Neural progenitor cell (in vitro differentiated cells): ENCODE measurements at regions not wholly inside any gene's neighbourhood (a gene's known extent, or its start where the extent isn't known, plus 50 kb on each side); places are given as distances from the start of the nearest gene placed in this dataset.

Experiments
- EZH2 ChIP-seq: fragments of 200-600 bp; sonication (generic); IDR thresholded peaks from 2 replicates; pipeline ENCODE4 v1.6.1; 2017; ENCODE audit warnings: antibody characterized with exemption, mild to moderate bottlenecking, moderate library complexity
- EZH2phosphoT487 ChIP-seq: fragments of 200-600 bp; sonication (generic); IDR thresholded peaks from 2 replicates; pipeline ENCODE4 v1.6.1; 2017; ENCODE audit warnings: antibody characterized with exemption
- TF ChIP-seq, protein P1 (sequence below): fragments of 200-600 bp; sonication (generic); IDR thresholded peaks from 2 replicates; pipeline ENCODE4 v1.5.1; 2017; ENCODE audit warnings: antibody characterized with exemption, mild to moderate bottlenecking

DNA sequence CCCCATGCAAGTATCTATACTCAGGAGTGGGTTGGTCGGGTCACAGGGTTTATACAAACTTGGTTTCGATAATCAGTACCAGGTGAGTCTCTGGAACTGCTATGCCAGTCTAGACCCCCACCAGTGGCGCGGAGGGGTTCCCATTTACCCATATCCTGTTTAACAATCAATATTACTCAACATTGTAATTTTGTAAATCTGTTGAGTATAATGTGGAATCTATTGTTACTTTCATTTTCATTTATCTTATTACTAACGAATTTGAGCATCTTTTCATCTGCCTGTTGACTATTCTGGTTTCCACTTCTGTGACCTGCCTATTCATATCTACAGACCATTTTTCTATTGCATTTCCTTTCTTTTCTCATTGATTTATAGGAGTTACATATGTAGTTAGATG is 275.2 kb upstream of the CRY1 start:
- TF ChIP-seq, protein P1, sequence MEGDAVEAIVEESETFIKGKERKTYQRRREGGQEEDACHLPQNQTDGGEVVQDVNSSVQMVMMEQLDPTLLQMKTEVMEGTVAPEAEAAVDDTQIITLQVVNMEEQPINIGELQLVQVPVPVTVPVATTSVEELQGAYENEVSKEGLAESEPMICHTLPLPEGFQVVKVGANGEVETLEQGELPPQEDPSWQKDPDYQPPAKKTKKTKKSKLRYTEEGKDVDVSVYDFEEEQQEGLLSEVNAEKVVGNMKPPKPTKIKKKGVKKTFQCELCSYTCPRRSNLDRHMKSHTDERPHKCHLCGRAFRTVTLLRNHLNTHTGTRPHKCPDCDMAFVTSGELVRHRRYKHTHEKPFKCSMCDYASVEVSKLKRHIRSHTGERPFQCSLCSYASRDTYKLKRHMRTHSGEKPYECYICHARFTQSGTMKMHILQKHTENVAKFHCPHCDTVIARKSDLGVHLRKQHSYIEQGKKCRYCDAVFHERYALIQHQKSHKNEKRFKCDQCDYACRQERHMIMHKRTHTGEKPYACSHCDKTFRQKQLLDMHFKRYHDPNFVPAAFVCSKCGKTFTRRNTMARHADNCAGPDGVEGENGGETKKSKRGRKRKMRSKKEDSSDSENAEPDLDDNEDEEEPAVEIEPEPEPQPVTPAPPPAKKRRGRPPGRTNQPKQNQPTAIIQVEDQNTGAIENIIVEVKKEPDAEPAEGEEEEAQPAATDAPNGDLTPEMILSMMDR = no peak
- TF ChIP-seq EZH2 (no peak), EZH2phosphoT487 (no peak)
